DMS153 (cell line): ENCODE measurements at regions not wholly inside any gene's neighbourhood (a gene's known extent, or its start where the extent isn't known, plus 50 kb on each side); places are given as distances from the start of the nearest gene placed in this dataset.

Experiments used
- DNase-seq: peaks from one replicate; lab custom pipeline; 2025; lab: John Stamatoyannopoulos, UW

DNA sequence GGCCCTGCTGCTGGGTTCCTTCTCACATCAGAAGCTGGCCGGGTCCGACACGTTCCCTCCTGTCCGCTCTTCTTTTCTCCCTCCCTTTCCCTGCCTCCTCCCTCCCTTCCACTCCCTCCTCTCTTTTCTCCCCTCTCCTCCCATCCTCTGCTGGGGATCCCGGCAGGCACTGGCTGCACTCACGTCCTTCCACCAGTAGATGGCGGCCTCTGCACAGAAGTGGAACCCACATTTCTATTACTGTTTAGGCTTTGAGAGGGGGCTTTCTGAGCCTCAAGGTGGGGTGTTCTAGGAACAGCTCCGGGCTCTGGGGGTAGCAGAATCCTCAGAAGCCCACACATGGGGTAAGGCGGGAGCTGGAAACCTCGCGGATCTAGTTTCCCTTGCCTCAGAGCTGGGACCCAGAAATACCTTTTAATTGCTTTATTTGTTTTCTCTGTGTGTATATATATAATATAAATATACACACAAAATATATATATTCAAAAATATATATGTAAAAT, 294.2 kb downstream of the ZNF536 start:
- DNase-seq: no peak

DNA sequence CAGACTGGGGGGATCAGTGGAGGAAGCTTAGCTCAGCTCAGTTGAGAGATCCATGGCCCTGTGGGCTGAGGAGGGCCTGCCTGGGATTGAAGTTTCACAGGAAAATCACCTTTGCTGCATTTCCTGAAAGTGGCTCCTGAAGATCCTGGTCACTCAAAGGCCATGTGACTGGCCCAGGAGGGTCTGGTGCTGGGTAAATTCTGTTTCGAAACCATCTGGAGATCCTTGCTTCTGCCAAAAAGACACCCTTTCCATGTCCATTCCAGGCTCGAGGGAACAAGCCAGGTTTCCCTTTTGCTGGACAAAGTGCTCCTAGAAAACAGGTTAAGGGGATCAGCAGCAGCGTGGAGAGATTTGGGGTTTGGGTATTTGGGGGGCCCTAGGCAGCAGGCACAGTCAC, 293.3 kb downstream of the ZNF536 start:
- no peak for DNase-seq

DNA sequence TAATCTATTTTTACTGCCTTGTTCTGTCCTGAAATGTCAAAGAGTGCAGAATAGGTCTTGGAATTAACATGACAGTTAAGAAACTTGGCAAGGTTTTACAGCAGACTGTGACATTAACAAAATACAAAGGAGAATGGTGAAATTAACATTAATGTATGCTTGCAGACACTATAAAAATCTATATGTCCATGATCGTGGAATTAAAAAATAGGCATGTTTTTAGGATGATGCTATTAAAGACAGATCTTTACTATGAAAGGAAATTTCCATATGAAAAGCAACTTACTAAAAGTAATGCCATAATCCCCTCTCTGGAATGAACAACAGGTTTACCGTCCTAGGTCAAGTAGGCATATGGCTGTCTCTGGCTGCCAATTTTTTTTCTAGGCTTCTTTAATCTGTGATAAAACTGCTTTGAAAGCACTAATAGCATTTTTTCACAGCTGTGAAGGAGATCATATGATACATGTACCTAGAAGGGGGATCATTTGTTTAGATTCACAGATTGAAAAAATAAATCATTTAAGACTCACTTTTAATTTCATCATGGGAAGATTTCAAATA, 291.5 kb downstream of the ZNF536 start:
- no peak for DNase-seq

DNA sequence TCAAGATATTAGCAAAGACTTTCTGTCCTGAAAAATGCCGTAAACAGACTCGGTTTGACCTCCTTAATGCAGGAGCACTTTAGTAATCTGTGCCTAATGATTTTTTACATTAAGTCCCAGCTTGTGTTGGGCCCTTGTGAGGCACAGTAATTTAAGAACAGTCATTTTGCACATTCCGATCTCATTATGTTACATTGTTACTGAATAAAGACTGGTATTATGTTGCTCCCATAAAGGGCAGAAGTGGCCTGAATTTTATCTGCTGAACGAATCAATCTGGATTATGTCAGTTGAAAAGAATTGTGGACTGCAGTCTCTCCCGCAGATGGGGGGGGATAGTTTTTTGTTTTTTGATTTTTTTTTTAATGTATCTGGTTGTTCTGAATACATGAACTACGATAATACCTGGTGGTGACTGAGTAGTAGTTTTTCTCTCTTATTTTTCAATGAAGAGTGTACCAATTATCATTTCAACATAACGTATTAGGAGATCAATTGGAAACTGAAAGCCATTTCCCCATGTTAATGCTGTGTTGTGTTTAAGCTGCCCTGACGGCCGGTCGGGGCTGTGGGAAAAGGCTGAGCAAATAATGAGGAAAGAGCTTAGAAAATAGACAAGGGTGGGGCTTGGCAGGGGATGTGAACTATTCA, 290.2 kb downstream of the ZNF536 start:
- no peak for DNase-seq

DNA sequence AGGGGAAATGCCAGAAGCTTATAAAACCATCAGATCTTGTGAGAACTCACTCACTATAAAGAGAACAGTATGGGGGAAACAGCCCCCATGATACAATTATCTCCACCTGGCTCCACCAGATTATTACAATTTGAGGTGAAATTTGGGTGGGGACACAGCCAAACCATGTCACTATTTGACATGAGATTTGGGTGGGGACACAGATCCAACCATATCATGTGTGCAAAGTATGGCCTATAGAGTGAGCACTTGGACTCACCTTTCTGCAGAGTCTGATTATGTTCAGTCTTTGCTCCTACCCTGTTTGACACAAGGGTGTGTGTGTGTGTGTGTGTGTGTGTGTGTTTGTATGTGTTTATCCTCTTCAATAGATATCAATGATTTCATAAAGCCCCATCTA, 287.5 kb downstream of the ZNF536 start:
- DNase-seq: no peak

DNA sequence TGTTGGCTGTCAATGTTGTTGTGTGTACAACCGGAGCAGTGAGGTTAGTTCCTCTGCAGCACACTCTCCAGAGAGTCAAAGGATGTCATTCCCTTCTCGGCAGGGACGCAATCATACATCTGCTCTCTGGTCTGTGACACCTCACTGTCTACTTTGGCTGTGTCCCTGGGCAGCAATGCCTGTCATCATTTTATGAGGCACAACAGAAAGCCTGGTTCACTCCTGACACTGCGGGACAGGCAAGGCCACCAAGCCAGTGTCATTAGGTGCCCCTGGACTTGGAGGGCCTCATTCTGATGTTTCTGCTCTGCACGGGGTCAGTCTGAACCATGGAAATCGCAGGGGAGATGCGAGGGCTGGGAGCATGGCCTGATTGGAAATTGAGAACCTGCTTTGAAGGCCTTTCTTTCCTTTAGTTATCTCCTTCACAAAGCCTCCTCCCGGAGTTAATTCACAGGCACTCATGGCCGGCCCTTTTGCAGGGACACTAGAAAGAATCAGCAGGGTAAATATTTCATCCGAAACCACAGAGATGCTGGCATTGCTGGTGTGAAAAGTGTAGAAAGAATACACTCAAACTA, 284.4 kb downstream of the ZNF536 start:
- DNase-seq: no peak

DNA sequence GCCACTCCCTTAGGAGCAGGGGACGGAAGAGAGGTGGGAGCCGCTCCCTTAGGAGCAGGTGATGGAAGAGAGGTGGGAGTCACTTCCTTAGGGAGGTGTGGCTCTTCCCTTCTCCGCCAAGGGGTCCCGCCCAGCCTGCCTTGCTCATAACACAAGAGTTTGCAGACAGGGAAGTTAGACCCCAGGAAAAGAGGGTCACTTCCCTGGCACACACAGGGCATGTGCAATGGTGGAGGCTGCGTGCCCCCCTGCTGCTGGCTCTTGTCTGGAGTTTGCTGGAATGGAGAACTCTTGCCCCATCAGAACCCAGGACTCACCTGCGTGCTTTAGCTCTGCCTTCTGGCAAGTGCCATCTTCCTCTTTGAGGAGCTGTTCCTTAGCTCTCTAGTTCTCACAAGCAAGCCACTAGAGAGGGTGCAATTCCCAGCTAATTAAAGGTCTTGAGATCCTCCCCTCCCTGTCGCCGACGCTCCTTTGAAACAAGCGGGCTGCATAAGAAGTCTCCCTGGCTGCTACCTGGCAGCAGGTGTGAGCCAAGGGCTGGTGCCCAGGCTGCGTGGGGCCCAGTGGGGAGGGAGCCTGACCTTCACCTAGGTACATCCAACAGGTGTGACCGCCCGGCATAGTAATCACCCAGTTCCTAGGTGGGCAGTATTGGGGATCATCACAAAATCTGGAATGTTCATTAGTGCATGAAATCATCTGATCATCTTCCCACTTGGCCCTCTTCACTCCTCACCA, 281.6 kb downstream of the ZNF536 start:
- no peak for DNase-seq

DNA sequence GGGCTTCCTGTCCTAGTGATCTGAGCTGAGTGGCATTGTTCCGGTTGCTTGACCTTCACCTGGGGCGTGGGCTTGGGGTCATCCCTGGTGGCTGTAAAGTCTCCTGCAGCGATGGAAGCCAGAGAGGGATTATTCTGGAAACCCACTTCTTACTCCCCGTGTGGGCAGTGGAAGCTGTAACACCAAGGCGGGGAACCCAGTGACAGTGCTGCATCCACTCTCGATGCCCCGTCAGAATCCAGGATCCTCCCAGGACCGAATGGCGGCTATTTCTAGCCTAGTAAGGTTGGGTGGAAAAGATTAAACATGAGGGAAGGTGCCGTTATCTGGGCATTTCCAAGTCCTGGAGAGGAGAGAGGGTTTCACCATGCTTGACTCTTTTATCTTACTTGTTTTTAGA, 280.6 kb downstream of the ZNF536 start:
- no peak for DNase-seq

DNA sequence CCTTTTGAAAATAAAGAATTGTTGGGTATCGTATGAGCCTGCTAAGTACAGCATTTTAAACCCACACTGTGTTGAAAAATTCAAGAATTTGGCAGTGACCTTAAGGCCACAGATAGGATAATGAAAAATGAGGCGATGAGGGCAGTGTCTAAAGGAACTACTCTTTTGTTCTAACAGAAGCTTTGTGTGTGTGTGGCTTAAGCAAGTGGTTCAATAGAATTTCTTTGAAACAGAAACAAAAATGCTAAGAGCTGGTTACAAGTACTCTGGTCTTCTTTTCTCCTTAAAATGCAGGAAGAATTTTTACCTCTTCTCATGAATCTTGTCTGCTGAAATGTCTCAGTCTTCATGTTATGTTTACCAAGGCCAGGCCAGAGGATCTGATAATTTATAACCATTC, 279.5 kb downstream of the ZNF536 start:
- no peak for DNase-seq

DNA sequence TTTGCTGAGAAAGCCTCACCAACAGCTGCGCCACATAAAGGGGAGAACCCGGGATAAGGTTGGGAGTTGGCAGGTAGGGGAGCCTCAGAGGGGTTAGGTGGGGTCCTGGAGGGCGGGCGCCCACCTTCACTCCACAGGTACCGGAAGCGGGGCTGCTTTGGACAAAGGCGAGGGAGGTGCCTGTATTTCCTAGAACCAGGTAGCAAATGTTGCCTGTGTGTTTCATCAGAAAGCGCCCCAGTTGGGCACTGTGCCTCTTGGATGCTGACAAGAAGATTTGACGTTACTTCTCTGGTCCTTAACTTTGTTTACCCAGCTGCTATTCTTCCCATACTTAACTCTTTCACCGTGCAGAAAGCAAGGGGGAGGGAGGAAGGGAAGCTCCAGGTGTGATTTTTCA, 278.9 kb downstream of the ZNF536 start:
- no peak for DNase-seq

DNA sequence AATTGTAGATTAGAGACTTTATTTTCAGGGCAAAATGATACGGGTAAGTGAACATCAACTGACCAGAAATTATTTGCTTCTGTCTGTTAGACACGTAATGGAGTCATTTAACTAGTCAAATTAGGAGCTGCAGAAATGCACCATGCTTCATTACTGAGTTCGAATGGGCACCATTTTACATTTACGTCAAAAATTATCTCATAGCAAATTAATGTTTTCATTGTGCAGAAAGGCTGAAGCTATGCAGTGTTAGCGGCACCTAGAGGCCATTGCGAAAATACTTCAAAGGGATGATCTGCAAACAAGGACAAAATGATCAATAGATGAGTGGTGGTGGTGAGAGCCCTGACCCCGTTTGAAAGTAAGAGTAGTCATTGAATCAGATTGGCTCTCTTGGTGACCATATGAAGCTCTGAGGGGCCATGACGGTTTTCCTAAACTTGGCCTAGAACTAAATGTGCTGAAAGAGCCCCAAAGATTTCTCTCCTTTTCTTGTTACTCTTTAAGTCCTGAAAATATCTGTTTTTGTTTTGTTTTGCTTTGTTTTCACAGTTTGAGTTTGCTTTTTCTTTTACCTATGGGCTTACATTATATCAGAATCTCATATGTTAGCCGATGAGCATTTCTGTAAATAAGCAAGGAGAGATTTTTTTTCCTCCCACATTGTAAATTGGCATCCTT, 277.9 kb downstream of the ZNF536 start:
- peak; percentile 21 for DNase-seq

DNA sequence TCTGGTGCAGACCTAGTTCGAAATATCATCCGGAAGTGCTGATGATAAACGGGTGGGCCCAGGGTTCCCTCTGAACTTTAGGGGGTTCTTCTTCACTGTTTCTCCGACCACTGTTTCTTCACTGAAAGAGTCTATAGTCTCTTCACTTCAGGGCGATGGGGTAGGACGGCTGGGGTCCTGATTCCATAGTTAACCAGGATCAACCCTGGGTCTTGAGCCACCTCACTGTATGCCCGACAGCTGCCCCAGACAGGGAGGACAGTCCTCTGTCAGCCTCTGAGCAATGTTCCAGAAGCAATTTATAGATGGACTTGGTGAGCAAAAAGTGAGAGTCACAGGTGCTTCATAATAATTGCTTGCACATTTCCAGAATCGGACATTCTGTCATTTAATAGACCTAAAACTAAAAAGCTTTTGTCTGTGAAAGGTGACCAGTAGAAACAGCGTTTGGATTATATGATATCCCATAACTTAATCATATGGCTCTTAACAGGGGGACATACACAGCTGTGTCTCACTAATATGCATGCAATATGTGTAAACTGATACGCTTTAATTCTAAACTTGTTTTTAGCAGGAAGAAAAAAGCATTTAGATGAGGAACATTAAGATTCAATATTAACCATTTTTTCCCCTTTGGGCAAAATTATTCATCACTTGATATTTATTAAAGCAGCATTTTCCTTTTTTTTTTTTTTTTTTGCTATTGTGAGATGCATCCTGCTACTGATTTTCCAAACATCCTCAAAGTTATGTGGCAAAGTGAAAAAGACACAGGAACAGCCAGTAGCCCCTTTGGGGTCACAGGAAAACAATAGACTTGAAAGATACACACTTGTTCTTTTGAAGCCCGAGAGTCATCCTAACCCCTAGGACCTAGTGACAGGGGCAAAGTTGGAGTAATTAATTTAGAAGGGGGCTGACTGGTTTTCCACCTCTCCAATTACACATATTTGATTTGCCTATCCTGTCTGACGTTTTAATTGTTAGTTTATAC, 277.0 kb downstream of the ZNF536 start:
- DNase-seq: no peak

DNA sequence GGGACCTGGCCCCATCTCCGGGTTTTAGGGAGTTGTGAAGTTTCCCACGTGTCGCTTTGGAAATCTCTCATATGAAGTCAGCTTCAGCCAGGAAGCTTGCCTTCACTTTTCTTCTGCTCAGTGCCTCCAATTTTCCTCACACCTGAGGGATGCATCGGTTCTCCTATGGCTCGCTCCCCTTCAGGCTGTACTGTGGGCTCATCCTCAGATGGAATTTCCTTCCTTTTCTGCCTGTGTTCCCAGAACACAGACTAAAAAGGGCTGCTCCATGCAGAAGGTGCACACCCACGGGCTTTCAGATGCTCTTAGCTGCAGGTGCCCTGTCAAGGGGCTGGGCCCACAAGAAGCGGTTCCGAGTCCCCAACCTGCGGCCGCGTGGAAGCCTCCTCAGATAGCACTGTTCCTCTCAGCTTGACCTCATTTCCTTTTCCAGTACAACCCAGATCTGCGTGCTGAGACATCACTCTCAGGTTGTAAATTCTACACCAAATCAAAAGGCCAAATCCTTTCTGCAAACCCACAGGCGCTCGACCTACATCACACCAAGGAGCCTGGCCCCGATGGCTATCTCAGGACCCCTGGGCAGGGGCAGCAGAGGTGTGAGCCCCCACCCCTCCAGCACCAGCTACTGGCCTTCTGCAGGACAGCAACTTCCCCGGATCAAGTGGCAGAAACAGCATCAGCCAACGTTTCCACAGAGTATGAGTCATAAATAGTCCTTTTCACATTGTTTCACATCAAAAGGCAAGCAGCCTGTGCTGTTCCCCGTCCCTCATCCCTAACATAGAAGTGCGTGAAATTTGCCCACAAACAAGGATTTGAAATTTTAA, 275.9 kb downstream of the ZNF536 start:
- DNase-seq: no peak

DNA sequence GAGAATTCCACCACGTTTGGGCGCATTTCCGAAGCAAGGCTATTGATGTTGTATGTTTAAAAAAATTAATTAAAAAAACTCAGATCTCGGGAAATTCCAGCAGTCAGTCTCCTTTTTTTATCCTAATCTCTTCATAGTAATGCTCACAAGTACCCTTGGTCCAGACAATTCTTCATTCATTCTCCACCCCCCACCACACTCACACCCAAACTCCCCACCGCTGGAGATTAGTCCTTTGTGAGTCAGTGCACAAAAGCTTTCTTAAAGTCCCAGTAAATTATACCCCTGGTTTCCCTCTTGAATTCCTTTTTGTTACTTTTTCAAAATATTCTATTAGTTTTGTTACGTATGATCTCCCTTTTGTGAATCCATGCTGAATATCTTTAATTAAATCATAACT, 274.6 kb downstream of the ZNF536 start:
- DNase-seq: no peak

DNA sequence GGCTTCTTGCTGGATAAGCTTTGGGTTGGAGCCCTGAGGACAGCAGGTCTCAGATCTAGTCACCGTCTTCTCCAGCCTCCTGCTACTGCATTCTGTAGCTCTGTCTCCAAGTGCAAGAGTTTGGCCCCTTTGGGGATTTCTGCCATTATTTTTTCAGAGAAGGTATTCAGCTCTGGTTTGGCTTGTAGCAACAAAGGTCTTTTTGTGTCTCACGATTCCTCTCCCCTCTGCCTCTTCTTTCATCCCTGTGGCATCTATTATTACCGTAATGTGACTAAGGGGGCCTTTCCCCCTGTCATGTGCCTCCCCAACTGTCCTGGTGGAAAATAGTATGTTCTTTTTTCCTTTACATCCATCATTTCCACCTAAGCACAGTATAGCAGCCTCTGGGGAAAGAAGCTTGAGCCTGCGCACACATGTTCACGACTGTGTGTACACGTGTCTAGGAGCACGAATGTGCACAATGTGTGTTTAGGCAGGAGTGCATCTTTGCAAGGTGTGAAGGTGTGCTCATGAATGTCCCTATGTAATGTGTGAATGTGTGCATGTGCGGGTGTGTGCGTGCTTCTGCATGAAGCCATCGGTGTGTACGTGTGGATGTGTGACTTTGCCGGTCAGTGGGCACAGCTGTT, 273.9 kb downstream of the ZNF536 start:
- no peak for DNase-seq

DNA sequence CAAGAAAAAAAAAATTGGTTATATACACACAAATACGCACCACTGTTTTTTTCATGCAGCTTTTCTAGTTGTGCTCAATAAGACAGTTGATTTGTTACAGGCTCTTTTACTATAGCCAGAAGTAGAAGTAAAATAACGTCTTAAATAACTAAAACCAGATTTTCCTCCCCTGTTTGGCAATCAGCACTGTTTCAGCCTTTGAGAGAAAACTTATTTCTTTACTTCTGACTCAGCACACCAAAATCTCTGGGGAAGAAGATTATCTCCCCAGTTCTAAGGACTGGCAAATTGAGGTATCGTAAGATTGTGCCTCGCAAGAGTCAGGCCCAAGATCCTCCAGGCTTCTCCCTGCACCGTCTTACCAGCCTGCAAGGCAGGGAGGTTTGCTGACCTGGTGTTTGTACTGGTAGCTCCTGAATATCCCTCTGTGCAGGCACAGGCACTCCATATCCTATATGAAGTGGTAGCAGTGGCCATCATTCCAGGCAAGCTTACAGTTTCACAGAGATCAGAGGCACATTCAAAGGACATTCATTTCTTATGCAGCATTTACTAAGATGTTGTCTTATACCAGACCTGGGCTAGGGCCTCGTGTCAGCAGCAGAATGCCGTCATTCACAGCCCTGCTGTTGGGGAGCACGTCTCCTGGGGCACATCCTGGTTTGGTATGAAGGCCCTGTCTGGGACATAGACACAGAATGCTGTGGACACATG, 268.2 kb downstream of the ZNF536 start:
- DNase-seq: no peak

DNA sequence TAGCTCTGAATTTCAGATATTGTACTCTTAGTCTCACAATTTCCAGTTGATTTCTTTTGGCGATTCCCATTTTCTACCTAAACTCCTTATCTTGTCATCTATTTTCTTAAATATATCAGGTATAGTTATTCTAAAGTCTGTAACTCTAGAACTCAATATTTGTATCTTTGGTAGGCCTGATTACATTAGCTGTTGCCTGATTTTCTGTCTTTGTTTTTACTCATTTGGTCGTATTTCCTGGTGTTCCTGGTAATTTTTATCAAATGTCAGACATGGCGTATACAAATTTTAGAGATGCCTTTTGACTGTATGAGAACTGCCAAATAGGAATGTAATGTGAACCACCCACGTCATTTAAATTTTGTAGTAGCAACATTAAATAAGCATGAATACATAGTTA, 266.7 kb downstream of the ZNF536 start:
- DNase-seq: no peak

DNA sequence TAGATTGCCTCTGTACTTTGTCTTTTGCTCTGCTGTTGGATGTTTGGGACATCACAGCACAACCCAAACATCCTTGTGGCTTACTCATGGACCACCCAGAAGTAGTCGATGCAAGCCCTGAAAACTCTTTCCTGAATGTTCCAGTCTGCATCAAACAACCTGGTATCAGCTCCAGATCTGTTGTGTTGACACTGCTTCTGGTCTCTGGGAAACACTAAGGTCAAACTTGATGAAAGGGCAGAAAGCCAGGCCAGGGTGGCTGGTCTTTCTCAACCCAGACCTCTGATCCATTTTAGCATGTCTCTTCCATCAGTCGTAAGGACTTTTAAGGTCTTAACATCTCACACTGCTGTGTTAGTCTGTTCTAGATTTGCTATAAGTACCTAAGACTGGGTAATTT, 265.7 kb downstream of the ZNF536 start:
- DNase-seq: no peak
